GM19043 (cell line): ENCODE measurements at regions not wholly inside any gene's neighbourhood (a gene's known extent, or its start where the extent isn't known, plus 50 kb on each side); places are given as distances from the start of the nearest gene placed in this dataset.

Experiments
- ATAC-seq: cut with Tn5 transposase; IDR thresholded peaks from one replicate; pipeline ENCODE4 v1.9.1; 2021; ENCODE audit warnings: low read depth; ENCODE audit not compliant: unreplicated experiment

- no peak for ATAC-seq
Measured at GRCh38 chr7:25847336-25848070, 304.5 kb upstream of the NFE2L3 start.

- ATAC-seq, result no peak
Measured at GRCh38 chr7:25849500-25850184, 302.4 kb upstream of the NFE2L3 start.

- ATAC-seq, result no peak
Measured at GRCh38 chr7:25850216-25850615, 301.8 kb upstream of the NFE2L3 start.

- ATAC-seq, result no peak
Measured at GRCh38 chr7:25850735-25851134, 301.3 kb upstream of the NFE2L3 start.

- ATAC-seq, result peak; percentile 62
Measured at GRCh38 chr7:25851332-25852210, 300.4 kb upstream of the NFE2L3 start.

GRCh38 chr7:25852211-25852938 is 299.6 kb upstream of the NFE2L3 start:
- ATAC-seq, result no peak

- no peak for ATAC-seq
Measured at GRCh38 chr7:25852939-25853271, 299.1 kb upstream of the NFE2L3 start.

- no peak for ATAC-seq
Measured at GRCh38 chr7:25853314-25853713, 298.7 kb upstream of the NFE2L3 start.

- no peak for ATAC-seq
Measured at GRCh38 chr7:25854059-25854458, 297.9 kb upstream of the NFE2L3 start.

- ATAC-seq, result no peak
Measured at GRCh38 chr7:25854608-25855497, 297.1 kb upstream of the NFE2L3 start.

GRCh38 chr7:25855854-25856782 is 295.9 kb upstream of the NFE2L3 start:
- no peak for ATAC-seq

GRCh38 chr7:25857376-25858067 is 294.5 kb upstream of the NFE2L3 start:
- ATAC-seq, result no peak

GRCh38 chr7:25858200-25858524 is 293.8 kb upstream of the NFE2L3 start:
- ATAC-seq, result no peak

GRCh38 chr7:25858525-25859411 is 293.2 kb upstream of the NFE2L3 start:
- ATAC-seq, result no peak

- no peak for ATAC-seq
Measured at GRCh38 chr7:25859412-25860274, 292.4 kb upstream of the NFE2L3 start.
